ENCODE measurements at regions not wholly inside any gene's neighbourhood (a gene's known extent, or its start where the extent isn't known, plus 50 kb on each side); places are given as distances from the start of the nearest gene placed in this dataset.

DNA sequence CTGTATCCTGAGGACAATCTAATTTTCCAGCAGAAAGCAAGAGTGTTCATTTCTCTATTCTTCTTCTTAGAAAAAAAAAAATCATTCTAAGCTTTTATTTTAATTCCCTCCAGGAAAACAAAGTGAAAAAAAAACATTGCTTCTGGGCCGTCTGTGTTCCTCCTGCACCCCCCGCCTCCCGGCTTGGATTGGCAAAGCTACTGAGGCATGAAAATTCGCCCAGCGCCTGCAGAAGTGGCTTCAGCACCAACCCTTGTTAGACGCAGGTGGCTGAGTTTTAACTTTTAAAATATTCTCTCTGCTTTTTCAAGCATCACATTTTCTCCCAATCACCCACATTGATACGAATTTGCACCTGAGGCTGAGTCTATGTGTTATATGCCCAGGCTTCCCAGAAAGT lies 401.6 kb downstream of the BRD1 start:
- no peak for DNase-seq

GRCh38 chr22:49425356-49425755 lies 402.3 kb downstream of the BRD1 start:
- no peak for DNase-seq

- no peak for DNase-seq
Measured at GRCh38 chr22:49424893-49425270, 402.8 kb downstream of the BRD1 start.

DNA sequence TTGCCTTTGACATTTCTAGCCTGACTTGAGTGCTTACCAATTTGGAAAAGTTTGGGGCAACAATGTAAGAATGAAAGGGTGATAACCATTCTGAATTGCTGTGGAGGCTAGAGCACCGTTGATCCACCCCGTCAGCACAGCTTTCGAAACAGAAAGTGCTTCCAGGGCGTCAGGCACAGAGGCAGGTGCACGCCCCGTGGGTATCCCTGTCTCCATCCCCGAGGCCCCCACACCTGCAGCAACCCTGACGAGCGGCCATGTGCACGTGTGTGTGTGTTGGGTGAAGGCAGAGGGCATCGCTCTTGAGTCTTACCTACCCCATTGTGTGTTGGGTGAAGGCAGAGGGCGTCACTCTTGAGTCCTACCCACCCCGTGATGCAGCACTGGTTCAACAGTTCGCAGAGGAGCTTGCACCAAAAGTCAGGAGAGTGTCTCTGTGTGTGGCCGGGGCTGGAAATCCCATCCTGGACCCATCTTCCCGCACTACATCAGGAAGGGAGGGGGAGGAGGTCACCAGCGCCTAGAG lies 404.5 kb downstream of the BRD1 start:
- no peak for DNase-seq

GRCh38 chr22:49422701-49423100 lies 405.0 kb downstream of the BRD1 start:
- no peak for DNase-seq

GRCh38 chr22:49420651-49421050 lies 407.0 kb downstream of the BRD1 start:
- no peak for DNase-seq

GRCh38 chr22:49419661-49420060 lies 408.0 kb downstream of the BRD1 start:
- DNase-seq = no peak

GRCh38 chr22:49418943-49419342 lies 408.7 kb downstream of the BRD1 start:
- no peak for DNase-seq

DNA sequence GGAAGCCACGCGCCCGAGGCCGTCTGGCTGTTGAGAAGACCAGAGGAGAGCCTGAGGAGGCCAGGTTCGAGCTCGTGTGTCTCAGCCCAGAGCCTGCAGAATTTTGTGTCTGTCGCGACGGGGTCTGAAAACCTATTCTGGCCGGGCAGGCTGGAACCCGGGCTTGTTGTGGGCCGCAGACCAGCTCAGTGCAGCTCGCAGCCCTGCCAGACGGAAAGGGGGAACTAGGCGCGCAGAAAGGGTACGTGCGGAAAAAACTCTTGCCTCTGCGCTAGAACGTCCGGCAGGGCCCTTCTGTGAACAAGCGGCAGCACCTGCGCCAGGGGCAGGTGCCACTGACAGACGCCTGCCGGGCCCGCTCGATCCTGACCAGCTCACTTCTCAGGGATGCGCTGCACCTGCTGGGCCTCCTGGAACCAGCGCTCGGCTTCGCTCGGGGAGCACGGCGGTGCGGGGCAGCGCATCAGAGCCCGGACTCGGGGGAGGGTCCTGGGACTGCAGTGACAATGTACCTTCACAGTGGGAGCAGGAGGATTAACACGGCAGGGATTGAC lies 409.3 kb downstream of the BRD1 start:
- DNase-seq = no peak

GRCh38 chr22:49417833-49418232 lies 409.8 kb downstream of the BRD1 start:
- DNase-seq = no peak

GRCh38 chr22:49417326-49417725 lies 410.3 kb downstream of the BRD1 start:
- no peak for DNase-seq

DNA sequence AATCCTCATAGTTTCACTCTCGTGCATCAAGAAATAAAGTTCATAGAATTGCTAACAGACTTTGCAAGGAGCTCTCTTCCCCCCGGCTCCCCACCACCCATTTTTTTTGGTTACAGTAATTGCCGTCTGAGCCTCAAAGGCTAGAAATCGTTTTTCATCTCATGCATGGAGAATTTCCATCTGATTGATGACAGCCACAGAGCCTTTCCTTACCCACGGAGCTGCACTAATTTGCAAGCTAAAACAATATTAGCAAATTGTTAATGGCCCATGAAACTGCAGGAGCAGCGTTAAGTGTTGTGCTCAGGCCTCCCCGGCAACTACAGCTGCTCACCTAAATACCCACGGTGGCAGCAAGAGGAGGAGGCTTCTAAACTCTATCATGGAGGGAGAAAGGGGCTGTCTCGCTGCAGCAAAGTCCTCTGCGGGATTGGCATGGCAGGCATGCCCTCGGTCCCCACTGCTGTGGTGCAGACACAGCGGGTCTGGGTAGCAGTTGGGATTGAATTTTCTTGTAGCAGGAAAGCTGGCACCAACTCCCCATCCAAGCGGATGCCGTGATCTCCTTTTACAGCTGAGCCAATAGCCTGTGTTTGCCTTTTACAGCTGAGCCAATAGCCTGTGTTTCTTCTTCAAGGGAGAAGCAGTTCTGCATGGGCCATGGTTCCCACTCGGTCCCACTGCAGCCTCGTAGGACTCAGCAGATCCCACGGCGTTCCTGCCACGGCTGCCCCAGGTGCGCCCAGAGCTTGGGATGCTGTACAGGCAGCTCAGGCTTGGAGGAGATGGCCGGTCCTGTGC lies 412.3 kb downstream of the BRD1 start:
- no peak for DNase-seq

DNA sequence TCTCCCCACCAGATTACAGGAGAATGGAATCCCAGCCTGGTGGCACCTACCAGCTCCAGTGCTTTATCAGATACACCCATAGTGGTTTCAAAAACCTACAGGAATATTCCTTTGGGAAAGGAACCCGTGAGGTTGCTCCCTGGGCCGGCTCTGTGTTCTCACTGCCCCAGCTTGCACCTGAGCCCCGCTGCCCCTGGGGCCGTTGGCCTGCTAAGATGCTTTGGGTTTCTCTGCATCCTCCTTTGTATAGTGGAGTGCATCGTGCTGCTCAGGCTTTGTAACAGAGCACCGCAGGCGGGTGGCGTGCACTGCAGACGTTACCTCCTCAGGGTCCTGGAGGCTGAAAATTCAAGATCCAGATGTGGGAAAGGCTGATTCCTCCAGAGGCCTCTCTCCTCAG lies 414.1 kb downstream of the BRD1 start:
- no peak for DNase-seq

GRCh38 chr22:49413146-49413545 lies 414.5 kb downstream of the BRD1 start:
- no peak for DNase-seq

DNA sequence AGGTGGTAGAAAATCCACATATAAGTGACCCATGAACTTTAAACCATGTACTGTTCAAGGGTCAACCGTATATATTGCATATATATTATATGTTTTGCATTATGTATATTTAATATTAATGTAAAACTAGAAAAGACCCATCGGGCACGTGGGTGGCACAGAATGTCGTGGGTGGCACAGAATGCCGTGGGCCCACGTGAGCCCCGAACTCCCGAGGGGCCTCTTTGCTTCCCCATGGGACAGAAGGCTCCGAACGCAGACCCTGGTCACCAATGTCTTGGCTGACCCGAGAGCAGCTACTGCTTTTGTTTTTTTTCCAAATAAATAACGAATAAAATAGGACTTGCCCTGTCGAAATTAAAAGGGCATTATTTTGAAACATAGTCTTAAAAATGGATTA lies 415.4 kb downstream of the BRD1 start:
- no peak for DNase-seq

DNA sequence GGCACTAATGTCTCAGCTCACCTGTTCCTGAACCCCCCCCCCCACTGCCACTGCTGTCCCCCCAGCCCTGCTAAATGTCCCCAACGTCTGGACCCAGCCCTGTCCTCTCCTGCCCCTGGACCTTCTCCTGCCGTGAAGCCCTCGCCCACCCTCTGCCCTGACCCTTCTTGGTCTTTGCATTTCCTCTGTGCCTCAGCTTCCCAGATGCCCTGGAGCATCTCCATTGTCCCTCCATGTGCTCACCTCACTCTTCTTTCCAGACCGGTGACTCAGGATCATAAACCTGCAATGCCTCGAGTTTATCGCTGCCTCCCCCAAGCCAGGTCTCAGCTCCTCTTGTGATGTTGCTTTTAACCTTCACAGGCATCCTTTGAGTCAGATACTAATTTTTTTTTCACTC lies 416.4 kb downstream of the BRD1 start:
- no peak for DNase-seq

GRCh38 chr22:49408102-49408836 lies 419.4 kb downstream of the BRD1 start:
- DNase-seq = no peak

DNA sequence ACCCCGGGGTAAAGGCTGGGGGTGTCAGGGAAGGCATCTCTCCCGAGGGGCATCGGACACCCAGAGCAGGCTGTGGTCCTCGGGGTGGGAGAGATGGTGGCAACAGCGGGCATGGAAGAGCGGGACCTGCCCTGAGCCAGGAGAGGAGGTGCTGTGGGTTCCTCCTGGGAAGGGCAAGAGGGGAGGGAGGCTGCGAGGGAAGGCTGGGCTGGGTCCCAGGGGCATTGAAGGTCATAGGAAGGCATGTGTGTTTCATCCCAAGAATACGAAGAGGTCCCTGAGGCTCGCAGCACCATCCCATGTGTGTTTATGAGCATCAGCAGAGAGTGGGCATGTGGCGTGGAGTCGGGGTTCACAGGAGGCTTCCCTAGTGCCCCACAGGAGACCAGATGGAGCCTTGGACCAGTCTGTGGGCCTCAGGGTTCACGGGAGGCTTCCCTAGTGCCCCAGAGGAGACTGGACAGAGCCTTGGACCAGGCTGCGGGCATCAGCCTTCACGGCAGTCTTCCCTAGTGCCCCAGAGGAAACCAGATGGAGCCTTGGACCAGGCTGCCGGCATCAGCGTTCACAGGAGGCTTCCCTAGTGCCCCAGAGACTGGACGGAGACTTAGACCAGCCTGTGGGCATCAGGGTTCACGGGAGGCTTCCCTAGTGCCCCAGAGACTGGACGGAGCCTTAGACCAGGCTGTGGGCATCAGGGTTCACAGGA lies 420.6 kb downstream of the BRD1 start:
- no peak for DNase-seq

DNA sequence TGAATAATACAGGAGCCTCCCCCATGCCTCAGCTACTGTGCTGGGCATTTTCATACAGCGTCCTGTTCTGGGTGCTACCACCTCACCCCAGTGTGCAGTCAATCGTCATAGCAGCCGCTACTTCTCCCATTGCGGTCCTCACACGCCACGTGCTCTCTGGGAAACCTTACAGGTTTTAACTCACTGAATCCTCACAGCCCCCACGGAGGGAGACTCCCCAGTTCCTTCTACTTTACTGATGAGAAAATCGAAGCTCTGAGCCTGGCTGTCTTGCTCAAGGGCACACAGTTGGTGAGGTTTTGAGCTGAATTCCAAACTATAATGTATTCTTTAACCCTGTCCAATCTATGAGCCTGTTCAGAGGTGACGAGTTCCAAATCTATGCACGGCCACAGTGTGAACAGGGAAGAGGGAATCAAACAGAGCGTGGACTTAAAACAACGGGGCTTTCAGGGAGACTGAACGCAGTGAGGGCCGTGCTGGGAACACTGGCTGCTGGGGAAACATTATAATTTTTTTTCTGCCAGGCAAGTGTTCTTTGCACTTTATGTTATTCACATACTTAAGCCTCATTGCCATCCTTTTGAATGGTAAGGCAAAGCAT lies 421.5 kb downstream of the BRD1 start:
- no peak for DNase-seq

DNA sequence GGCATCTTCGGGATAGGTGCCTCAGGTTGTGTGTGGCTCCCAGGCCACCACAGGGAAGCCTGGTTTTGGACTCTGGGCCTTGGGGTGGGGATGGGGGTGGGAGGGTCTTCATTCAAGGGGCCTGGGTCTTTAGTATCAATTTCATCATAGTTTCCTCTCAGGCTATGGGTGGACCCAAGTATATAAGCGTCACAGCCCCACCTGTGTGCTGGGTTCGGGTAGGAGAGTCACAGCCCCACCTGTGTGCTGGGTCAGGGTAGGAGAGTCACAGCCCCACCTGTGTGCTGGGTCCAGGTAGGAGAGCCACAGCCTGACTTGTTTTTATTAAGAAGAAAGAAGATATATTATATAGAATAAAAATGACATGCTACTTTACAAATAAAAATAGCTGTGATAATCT lies 422.1 kb downstream of the BRD1 start:
- no peak for DNase-seq

- no peak for DNase-seq
Measured at GRCh38 chr22:49404576-49405241, 423.0 kb downstream of the BRD1 start.

- no peak for DNase-seq
Measured at GRCh38 chr22:49404020-49404419, 423.7 kb downstream of the BRD1 start.

All from NCI-H2107 (cell line).